HCEC 1CT (cell line): ENCODE measurements at regions not wholly inside any gene's neighbourhood (a gene's known extent, or its start where the extent isn't known, plus 50 kb on each side); places are given as distances from the start of the nearest gene placed in this dataset.

Source experiments
- DNase-seq: peaks from one replicate; pipeline ENCODE4 v3.0.0-alpha.2; 2017

DNA sequence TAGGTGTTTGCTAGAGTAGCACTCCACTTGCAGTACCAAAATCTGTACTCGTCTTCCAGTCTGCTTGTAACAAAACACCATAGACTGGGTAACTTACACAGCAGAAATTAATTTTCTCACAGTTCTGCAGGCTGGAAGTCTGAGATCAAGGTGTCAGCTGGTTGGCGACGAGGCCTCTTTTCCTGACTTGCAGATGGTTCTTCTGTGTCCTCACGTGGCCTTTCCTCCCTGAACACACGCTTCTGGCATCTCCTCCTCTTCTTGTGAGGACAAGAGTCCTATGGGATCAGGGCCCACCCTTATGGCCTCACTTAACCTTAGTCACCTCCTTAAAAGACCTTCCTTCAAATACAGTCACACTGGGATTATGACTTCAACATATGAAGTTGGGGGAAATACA is 493.5 kb upstream of the MYT1L start:
- no peak for DNase-seq

DNA sequence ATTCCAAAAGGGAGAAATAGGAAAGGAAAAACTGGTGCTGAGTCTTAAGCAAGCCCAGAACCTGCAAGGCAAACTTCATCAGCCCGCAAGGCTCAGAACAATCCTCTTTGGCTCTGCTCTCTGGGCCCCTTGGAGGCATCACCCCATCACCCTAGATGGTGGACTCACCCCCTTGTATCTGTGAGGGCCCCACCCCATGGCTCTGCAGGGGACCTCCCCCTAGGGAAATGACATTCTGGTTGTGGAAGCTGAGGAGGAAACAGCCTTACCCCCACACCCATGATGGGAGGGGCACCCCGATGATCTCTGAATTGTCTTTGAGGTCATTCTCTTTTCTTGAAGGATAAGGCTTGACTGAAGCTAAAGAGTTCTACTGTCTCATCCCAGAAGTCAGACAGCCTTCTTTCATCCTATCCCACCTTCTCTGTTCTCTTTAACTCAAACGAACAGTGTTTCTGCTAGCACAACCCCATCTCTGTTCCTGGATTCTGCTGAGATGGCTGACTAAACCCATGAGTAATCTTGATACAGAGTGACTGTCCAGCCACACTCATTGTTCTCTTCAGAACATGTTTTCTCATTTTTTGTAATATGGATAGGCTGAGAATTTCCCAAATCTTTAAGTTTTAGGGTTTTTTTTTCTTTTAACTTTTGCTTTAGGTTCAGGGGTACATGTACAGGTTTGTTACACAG is 492.1 kb upstream of the MYT1L start:
- DNase-seq, result no peak

DNA sequence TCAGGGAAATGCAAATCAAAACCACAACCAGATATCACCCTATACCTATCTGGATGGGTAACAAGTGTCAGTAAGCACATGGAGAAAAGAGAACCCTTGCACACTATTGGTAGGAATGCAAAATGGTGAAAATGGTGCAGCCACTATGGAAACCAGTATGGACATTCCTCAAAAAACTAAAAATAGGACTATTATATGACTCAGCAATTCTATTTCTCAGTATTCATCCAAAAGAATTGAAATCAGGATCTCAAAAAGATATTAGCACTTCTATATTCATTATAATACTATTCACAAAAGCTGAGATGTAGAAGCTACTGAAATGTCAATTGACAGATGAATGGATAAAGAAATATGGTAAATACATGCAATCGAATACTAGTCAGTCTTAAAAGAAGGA is 491.1 kb upstream of the MYT1L start:
- DNase-seq, result no peak

DNA sequence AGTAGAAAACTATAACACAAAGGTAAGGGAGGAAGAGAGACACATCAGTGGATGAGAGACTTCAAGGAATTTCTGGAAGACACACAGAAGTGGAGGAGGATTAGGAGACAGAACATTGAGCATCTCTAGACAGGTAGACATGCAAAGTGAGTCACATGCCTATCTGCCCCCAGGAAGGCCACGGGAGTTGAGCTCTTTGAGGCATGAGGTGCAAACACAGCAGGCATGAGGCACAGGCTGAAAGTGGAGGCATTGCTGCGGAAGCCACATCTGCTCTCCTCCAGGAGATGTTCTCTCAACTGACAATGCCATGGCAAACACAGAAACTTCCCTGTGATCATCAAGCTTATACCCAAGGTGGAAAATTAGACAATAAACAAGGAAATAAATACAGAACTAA is 481.6 kb upstream of the MYT1L start:
- DNase-seq, result no peak

DNA sequence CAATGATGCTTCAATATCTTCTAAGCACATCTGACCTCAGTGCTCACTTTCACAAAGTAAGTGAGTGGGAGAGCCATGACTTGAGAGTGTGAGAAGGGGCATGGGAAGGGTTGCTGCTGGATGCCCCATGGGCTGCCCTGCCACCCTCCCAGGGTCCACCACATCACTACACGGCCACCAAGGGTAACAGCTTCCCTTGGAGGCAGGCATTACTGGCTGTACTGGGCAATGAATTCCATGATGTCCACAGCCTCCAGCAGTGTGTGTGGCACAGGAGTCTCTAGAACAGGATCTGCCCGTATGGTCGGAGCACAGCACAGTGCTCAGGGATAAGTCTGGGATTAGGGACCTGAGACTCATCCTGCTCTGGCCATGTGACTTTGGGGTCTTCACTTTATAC is 481.0 kb upstream of the MYT1L start:
- no peak for DNase-seq

DNA sequence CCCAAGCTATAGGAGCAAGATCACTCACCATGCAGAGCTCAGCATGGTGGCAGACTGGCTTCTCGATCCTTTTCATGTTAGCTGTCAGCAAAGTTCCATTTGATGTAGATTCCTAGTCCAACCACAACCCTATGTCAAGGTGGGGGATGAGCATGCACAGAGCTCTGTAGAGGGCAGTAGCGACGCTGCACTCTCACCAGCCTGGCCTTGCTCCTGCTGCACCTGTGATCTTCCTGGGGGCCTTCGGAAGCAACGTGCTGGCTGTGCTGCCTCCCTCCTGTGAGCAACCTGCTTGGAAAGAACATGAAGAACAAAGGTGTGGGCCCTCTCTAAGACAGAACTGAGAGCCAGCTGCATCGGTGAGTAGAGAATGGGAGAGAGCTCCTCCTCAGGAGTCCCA is 479.4 kb upstream of the MYT1L start:
- DNase-seq, result no peak

DNA sequence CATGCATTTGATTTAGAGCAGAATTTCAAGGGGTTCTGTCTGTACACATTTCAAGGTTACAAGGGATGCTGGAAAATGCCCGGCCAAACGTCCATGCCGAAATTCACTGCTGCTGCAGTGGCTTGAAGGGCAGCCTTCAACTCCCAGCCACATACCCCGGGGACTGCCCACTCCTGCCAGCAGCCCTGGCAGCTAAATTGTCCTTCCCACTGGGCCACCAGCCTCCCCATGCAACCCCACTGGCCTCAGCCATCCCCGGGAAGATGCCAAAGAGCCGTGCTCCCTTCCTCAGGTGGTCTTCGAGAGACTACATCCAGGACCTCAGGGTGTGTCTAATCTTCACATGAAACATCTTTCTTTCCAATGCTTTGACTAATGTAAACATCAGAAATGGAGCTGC is 478.7 kb upstream of the MYT1L start:
- no peak for DNase-seq

DNA sequence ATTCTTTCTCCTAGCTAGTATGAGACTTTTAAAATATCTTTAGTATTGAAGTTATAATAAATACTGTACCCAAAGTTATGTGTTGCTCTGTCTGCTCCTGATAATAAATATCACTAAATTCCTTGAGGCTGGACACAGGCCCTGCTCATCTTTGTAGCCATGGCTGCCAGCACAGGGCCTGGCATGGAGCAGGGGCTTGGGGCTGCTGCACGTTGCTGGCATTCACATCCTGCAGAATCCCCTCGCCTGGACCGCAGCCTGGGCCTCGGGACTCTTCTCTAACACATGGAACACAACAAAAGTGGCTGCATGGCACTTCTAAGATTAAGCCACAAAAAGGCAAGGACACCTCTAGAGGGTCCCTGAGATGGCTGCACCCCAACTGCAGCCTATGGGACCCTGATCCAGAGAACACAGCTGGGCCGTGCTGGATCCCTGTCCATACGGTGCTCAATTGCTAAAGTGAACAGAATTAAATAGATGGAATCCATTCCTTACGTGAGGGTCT is 477.5 kb upstream of the MYT1L start:
- DNase-seq, result no peak

DNA sequence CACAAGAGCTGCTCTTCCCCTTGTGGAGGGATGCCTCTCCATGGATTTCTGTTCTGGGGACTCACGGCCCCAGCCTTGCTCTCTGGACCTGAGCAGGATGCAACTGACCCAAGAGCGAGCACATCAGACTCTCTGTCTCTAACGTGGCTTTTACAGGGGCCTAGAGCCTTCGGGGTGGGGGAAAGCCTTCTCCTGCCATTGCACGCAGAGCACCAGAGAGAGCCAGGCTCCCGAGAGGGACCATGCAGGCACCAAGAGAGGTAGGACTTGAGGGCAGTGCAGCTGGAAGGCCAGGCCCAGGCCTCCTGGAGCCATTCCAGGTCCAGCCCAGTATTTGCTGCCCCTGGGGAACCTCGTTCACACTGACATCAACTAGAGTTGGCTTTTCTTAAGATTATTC is 475.6 kb upstream of the MYT1L start:
- DNase-seq, result no peak

DNA sequence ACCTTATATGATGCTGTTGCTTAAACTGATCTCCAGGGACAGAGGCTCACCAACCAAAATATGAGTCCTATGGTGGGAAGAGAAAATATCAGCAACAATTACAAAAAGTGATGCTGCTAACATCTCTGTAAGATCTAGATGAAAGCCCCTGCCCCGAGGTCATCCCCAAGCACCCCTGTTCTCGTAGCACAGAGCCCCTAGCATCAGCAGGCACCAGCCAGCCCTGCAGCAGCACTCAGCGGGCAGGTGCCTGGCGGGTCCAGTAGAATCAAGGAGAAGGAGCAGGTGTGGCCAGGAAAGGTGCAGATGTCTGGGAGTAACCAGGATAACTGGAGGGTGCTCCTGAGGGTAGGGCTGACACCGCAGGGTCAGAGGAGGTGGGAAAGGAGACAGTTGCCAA is 474.2 kb upstream of the MYT1L start:
- no peak for DNase-seq

DNA sequence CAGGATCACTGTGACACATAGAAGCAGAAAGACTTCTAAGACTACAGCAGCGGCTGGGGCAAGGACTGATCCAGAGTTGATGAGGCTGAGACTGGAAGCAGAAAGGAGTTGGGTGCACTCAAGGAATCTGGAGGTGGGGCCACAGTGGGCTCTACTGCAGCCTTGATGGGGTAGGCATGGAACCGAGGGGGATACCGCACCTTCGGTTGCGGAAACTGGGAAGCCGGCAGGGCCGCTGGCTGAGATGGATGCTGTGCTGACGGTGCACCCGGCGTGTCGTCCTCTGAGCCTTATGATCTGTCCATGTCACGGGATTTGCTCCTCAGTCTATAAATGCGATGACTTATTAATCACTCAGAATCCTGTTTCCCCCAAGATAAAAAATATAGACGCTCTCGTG is 473.5 kb upstream of the MYT1L start:
- DNase-seq, result no peak

DNA sequence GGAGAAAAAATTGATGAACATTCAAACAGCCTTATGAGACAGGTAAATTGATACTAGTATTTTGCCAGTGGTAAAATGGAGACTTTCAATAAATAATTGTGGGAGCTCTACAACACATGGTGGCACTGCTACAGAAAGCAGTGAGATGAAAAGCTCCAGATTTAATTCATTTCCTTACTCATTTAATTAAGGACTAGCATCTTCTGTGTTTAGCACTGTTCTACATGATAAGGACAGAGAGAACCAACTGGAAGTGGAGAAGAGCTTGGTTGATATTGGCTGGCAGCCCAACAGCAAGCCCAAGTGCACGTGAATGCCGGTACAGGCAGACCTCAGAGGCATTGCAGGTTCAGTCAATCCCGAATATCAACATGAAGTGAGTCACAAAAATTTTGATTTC is 470.4 kb upstream of the MYT1L start:
- no peak for DNase-seq

DNA sequence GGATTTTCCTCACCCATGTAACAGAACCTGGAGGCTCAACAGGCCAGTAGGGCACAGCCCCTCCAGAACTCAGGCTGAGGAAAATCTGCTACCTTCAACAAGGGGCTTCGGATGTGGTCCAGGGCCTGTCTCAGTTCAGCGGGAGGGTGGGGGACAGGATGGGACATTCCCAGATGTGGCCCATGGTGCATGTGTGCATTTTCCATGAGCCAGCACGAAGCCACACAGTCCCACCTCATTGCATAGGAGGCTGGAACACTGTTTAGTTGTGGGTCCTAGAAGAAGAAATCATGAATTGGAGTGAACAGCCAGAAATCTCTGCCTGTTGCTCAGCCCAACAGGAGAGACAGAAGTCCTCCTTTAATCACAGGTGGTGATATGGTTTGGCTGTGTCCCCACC is 469.6 kb upstream of the MYT1L start:
- no peak for DNase-seq

DNA sequence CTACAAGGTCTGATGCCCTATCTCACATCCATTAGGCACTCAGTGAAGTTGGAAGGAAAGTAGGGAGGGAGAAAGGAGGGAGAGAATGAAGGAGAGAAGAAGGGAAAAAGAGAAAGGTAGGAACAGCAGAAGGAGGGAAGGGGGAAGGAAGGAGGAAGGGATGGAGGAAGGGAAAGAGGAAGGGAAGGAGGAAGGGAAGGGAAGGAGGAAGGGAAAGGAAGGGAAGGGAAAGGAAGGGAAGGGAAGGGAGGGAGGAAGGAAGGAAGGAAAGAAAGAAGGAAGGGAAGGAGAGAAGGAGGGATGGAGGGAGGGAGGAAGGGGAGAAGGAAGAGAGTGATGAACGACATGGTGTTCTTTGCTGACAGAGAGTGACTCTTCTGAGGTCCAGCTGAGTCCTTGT is 468.9 kb upstream of the MYT1L start:
- DNase-seq, result no peak

DNA sequence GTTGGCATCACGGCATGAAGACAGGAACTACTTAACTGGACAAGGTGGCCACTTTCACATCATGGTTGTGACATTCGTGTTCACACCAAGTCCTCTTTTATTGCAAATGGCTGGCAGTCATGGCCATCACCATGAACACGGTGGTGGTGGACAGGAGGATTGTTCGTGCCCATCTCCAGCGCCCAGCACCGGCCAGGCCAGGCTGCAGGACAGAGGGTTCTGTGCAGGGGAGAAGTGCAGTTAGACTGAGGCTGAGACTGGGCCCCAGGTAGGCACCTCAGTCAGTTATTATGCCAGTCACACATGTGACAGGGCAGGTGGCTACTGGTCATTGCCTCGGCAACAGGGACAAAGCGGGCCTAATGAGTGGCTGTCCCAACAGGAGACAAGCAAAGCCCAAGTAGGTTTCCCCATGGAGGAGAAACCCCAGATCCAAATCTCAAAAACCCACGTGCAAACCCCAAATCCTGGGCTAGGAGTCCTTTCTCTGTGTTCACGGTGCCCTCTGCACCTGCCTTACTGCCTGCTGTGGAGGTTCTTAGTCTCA is 468.1 kb upstream of the MYT1L start:
- no peak for DNase-seq

DNA sequence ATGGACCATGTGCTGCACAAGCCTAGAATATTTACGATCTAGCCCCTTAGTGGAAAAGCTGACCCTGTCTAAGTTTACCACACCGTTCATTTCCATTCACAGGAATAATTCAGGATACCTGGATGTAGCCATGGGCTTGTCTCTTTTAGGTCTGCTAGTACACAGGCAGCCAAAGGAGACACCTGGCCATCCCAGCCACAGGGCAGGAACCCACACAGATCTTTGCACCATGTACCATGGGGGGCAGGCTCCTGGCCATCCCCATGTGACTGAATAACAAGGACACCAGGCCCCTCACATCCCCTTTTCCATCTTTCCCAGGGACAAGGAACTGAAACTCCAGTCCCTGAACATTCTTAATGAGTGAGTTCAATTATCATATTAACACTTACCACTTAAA is 467.3 kb upstream of the MYT1L start:
- DNase-seq, result no peak

DNA sequence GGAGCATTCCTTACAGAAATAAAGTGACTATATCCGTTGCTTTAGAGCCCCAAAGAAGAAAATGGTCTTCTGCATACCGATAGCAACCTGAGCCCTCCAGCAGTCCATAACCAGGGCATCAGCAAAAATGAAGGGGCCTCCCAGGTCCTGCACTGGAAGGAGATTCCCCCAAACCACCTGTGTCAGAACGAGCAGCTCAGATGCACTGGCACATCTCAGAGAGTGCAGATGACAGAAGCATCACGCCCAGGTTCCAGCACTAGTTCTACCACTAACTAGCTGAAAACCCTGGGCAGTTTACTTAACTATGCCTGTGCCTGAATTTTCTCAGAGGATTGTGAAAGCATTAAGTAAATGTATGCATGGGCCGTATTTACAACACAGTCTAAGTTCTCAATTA is 466.7 kb upstream of the MYT1L start:
- no peak for DNase-seq

DNA sequence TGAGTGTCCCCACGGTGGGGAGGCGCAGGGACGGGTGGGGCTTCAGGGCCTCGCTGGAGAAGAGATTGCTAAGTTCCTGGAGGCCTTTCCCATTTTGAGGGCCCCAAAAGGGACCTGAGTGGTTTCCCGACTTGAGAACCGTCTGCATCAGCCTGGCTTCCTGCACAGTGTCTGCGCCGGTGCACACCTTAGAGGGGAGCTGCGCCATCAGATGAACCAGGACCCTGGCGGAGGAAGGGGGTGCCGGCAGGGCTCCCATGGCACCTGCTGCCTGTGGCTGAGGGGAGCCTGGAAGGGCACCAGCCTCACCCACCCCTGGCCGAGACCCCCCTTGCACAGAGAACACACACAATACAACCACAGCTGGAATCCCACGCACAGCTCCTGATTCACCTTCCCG is 465.1 kb upstream of the MYT1L start:
- no peak for DNase-seq

DNA sequence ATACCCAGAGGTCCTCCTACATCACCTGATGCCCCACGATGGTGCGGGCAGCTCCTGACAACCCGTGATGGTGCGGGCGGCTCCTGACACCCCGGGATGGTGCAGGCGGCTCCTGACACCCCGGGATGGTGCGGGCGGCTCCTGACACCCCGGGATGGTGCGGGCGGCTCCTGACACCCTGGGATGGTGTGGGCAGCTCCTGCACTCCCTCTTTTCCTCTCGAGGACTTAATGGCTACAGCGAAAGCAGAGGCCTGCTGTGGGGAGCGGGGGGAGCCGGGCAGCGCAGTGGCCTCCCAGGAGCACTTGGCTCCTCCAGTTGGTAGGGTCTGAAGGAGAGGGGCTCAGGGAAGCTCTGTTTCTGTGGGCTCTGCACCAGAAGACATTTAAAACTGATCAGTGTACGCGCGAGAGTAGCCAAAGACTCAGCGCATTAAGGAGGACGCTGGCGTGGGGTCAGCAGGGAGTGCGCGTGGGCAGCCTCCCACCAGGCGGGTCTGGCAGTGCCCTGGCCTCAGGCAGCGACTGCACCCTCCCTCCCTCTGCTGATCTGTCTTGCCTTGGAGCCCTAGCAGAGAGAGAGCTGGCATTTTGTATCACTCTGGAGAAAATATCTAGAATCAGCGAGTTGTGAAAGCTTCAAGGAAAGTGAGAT is 464.5 kb upstream of the MYT1L start:
- no peak for DNase-seq

DNA sequence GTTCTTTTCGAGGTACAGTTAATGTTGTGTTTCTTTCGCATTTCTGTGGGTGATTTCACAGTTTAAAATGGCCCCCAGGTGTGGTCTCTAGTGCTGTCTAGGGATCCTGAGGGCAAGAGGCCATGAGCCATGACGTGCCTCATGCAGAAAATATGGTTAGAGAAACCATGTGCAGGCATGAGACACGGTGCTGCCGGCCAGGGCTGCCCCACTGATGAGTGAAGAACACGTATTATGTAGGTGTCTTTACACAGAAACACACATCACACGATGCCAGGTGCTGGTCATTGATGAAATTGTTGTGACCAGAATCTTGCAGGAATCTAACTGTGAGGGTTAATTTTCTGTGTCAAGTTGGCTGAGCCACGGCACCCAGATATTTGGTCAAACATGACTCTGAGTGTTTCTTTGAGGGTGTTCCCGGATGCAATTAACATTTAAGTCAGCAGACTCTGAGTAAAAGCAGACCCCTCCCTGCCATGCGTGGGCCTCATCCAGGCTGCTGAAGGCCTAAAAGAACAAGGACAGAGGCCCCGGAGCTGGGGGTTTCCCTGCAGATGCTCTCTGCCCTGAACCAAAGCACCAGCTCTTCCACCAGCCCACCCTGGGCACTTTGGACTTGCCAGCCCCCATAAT is 463.0 kb upstream of the MYT1L start:
- DNase-seq, result no peak

DNA sequence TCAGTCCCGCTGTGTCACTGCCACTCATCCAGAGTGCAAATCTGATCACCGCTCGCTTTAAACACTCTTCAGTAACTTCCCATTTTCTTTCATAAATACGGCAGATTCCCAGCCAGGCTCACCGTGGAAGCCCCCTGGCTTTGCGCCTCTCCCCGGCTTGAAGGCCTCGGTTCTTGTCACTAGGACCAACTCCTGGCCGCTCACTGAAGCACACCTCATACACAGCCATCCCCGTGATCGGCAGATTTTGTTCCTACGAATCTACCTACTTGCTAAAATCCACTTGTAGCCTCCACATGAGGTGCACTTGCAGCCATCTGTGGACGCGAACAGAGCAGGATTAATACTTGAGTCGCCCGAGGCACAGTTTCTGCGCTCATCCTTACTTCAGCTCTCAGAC is 462.4 kb upstream of the MYT1L start:
- DNase-seq, result no peak

DNA sequence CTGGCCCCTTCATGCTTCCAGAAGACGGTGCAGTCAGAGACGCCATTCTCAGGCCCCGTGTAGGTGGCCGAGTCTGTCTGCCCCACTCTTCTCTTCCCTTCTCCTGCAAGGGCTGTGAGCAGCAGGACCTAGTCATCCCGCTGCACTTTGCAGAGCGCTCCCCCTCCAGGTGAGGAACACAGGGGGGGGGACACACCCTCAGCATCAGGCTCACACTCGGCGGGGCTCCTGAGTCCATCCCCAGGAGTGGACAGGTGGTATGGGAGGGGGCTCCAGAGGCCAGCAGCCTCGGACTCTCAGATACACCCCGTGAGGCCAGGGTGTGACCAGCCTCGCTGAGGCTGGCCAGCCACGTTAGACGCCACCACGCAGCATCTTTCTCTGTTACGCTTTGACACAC is 460.5 kb upstream of the MYT1L start:
- no peak for DNase-seq

DNA sequence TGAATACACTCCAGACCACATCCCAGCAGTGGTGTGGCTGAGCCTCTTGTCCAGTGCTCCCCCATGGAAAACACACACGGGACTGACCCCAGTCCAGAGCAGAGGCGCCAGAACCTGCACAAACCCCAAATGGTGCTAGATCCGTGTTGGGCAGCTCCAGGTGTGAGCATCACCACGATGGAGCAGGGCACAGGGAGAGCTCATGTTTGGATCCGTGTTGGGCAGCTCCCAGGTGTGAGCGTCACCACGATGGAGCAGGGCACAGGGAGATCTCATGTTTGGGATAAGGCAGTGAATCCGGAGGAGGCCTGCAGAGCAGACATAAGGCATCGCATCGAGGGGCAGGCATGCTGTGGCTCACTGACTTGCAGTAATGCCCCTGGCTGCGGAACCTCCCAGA is 460.0 kb upstream of the MYT1L start:
- DNase-seq, result no peak

DNA sequence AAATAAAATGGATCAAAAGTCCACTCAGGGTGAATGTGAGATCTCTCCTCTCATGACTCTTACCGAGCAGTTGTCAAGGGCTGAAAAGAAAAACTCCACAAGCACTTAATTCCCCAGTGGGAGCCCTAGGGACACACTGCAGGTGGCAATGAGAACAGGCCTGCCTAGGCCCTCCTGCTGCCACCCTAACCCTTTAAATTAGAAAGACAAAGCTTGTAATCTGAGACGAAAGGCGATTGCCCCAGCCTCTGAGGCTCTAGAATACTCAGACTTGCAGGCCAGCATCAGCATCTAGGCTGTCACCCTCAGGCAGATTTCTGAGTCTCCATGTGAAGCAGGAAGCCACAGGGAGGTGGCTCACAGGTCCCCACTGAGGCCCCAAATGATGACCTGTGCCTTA is 457.0 kb upstream of the MYT1L start:
- no peak for DNase-seq
